ENCODE measurements at regions not wholly inside any gene's neighbourhood (a gene's known extent, or its start where the extent isn't known, plus 50 kb on each side); places are given as distances from the start of the nearest gene placed in this dataset.

GRCh38 chr7:13682626-13683025, 306.8 kb downstream of the ETV1 start:
- no peak overlapping the region for H3K4me3 ChIP-seq (ENCODE audit: low read length)
- no peaks in the 10 kb centered on the region for H3K9me3 ChIP-seq (replicated peaks; ENCODE audit: low read length)
- H3K36me3 ChIP-seq (ENCODE audit: insufficient read depth, low read length) = no peaks in the 10 kb centered on the region
- no peak overlapping the region for H3K9ac ChIP-seq (ENCODE audit: low read depth, low read length)
- no peak overlapping the region for H3K4me2 ChIP-seq (ENCODE audit: low read length)
- no peaks in the 10 kb centered on the region for H3K4me1 ChIP-seq (ENCODE audit: control insufficient read depth, insufficient read depth, low read length)
- no peaks in the 10 kb centered on the region for H3K27me3 ChIP-seq (ENCODE audit: control insufficient read depth, insufficient read depth, low read length)

- Histone ChIP-seq H3K4me3 (ENCODE audit: low read length) (no peak overlapping the region), H3K4me2 (ENCODE audit: low read length) (no peak overlapping the region), H3K9ac (ENCODE audit: low read depth, low read length) (no peak overlapping the region), H3K4me1 (ENCODE audit: control insufficient read depth, insufficient read depth, low read length) (no peaks in the 10 kb centered on the region), H3K9me3 (replicated peaks; ENCODE audit: low read length) (no peaks in the 10 kb centered on the region), H3K36me3 (ENCODE audit: insufficient read depth, low read length) (no peaks in the 10 kb centered on the region), H3K27me3 (ENCODE audit: control insufficient read depth, insufficient read depth, low read length) (no peaks in the 10 kb centered on the region)
Observed at GRCh38 chr7:13687500-13687899, 302.0 kb downstream of the ETV1 start.

- Histone ChIP-seq H3K4me3 (ENCODE audit: low read length) (no peak overlapping the region), H3K36me3 (ENCODE audit: insufficient read depth, low read length) (no peaks in the 10 kb centered on the region), H3K4me2 (ENCODE audit: low read length) (no peak overlapping the region), H3K9me3 (replicated peaks; ENCODE audit: low read length) (no peaks in the 10 kb centered on the region), H3K4me1 (ENCODE audit: control insufficient read depth, insufficient read depth, low read length) (no peaks in the 10 kb centered on the region), H3K9ac (ENCODE audit: low read depth, low read length) (no peak overlapping the region), H3K27me3 (ENCODE audit: control insufficient read depth, insufficient read depth, low read length) (no peaks in the 10 kb centered on the region)
Observed at GRCh38 chr7:13692548-13692947, 296.9 kb downstream of the ETV1 start.

- H3K9ac ChIP-seq (ENCODE audit: low read depth, low read length) = no peak overlapping the region
- no peak overlapping the region for H3K4me3 ChIP-seq (ENCODE audit: low read length)
- no peaks in the 10 kb centered on the region for H3K4me1 ChIP-seq (ENCODE audit: control insufficient read depth, insufficient read depth, low read length)
- H3K4me2 ChIP-seq (ENCODE audit: low read length) = no peak overlapping the region
- no peaks in the 10 kb centered on the region for H3K9me3 ChIP-seq (replicated peaks; ENCODE audit: low read length)
- H3K27me3 ChIP-seq (ENCODE audit: control insufficient read depth, insufficient read depth, low read length) = no peaks in the 10 kb centered on the region
- H3K36me3 ChIP-seq (ENCODE audit: insufficient read depth, low read length) = no peaks in the 10 kb centered on the region
Observed at GRCh38 chr7:13702251-13702650, 287.2 kb downstream of the ETV1 start.

GRCh38 chr7:13708670-13709069, 280.8 kb downstream of the ETV1 start:
- H3K27me3 ChIP-seq (ENCODE audit: control insufficient read depth, insufficient read depth, low read length) = no peaks in the 10 kb centered on the region
- no peak overlapping the region for H3K4me3 ChIP-seq (ENCODE audit: low read length)
- H3K9me3 ChIP-seq (replicated peaks; ENCODE audit: low read length) = no peaks in the 10 kb centered on the region
- H3K36me3 ChIP-seq (ENCODE audit: insufficient read depth, low read length) = no peaks in the 10 kb centered on the region
- H3K4me1 ChIP-seq (ENCODE audit: control insufficient read depth, insufficient read depth, low read length) = no peaks in the 10 kb centered on the region
- no peak overlapping the region for H3K9ac ChIP-seq (ENCODE audit: low read depth, low read length)
- no peak overlapping the region for H3K4me2 ChIP-seq (ENCODE audit: low read length)

GRCh38 chr7:13713092-13713491, 276.4 kb downstream of the ETV1 start:
- no peaks in the 10 kb centered on the region for H3K4me1 ChIP-seq (ENCODE audit: control insufficient read depth, insufficient read depth, low read length)
- no peaks in the 10 kb centered on the region for H3K36me3 ChIP-seq (ENCODE audit: insufficient read depth, low read length)
- H3K4me2 ChIP-seq (ENCODE audit: low read length) = no peak overlapping the region
- H3K4me3 ChIP-seq (ENCODE audit: low read length) = no peak overlapping the region
- H3K9me3 ChIP-seq (replicated peaks; ENCODE audit: low read length) = no peaks in the 10 kb centered on the region
- no peaks in the 10 kb centered on the region for H3K27me3 ChIP-seq (ENCODE audit: control insufficient read depth, insufficient read depth, low read length)
- no peak overlapping the region for H3K9ac ChIP-seq (ENCODE audit: low read depth, low read length)

GRCh38 chr7:13715534-13715933, 273.9 kb downstream of the ETV1 start:
- H3K9ac ChIP-seq (ENCODE audit: low read depth, low read length) = no peak overlapping the region
- no peak overlapping the region for H3K4me3 ChIP-seq (ENCODE audit: low read length)
- H3K4me2 ChIP-seq (ENCODE audit: low read length) = no peak overlapping the region
- no peaks in the 10 kb centered on the region for H3K9me3 ChIP-seq (replicated peaks; ENCODE audit: low read length)
- no peaks in the 10 kb centered on the region for H3K36me3 ChIP-seq (ENCODE audit: insufficient read depth, low read length)
- no peaks in the 10 kb centered on the region for H3K4me1 ChIP-seq (ENCODE audit: control insufficient read depth, insufficient read depth, low read length)
- no peaks in the 10 kb centered on the region for H3K27me3 ChIP-seq (ENCODE audit: control insufficient read depth, insufficient read depth, low read length)

- H3K36me3 ChIP-seq (ENCODE audit: insufficient read depth, low read length) = no peaks in the 10 kb centered on the region
- H3K4me1 ChIP-seq (ENCODE audit: control insufficient read depth, insufficient read depth, low read length) = no peaks in the 10 kb centered on the region
- H3K9ac ChIP-seq (ENCODE audit: low read depth, low read length) = no peak overlapping the region
- H3K27me3 ChIP-seq (ENCODE audit: control insufficient read depth, insufficient read depth, low read length) = no peaks in the 10 kb centered on the region
- no peak overlapping the region for H3K4me2 ChIP-seq (ENCODE audit: low read length)
- H3K9me3 ChIP-seq (replicated peaks; ENCODE audit: low read length) = no peaks in the 10 kb centered on the region
- H3K4me3 ChIP-seq (ENCODE audit: low read length) = no peak overlapping the region
Observed at GRCh38 chr7:13717031-13717430, 272.4 kb downstream of the ETV1 start.

- Histone ChIP-seq H3K27me3 (ENCODE audit: control insufficient read depth, insufficient read depth, low read length) (no peaks in the 10 kb centered on the region), H3K36me3 (ENCODE audit: insufficient read depth, low read length) (no peaks in the 10 kb centered on the region), H3K9ac (ENCODE audit: low read depth, low read length) (no peak overlapping the region), H3K4me3 (ENCODE audit: low read length) (no peak overlapping the region), H3K4me1 (ENCODE audit: control insufficient read depth, insufficient read depth, low read length) (no peaks in the 10 kb centered on the region), H3K4me2 (ENCODE audit: low read length) (no peak overlapping the region), H3K9me3 (replicated peaks; ENCODE audit: low read length) (no peaks in the 10 kb centered on the region)
Observed at GRCh38 chr7:13724191-13724976, 265.1 kb downstream of the ETV1 start.

- no peaks in the 10 kb centered on the region for H3K36me3 ChIP-seq (ENCODE audit: insufficient read depth, low read length)
- no peak overlapping the region for H3K9ac ChIP-seq (ENCODE audit: low read depth, low read length)
- H3K9me3 ChIP-seq (replicated peaks; ENCODE audit: low read length) = no peaks in the 10 kb centered on the region
- H3K4me2 ChIP-seq (ENCODE audit: low read length) = no peak overlapping the region
- H3K4me1 ChIP-seq (ENCODE audit: control insufficient read depth, insufficient read depth, low read length) = no peaks in the 10 kb centered on the region
- no peak overlapping the region for H3K4me3 ChIP-seq (ENCODE audit: low read length)
- no peaks in the 10 kb centered on the region for H3K27me3 ChIP-seq (ENCODE audit: control insufficient read depth, insufficient read depth, low read length)
Observed at GRCh38 chr7:13724977-13725566, 264.4 kb downstream of the ETV1 start.

GRCh38 chr7:13725591-13725990, 263.9 kb downstream of the ETV1 start:
- no peak overlapping the region for H3K4me3 ChIP-seq (ENCODE audit: low read length)
- no peaks in the 10 kb centered on the region for H3K36me3 ChIP-seq (ENCODE audit: insufficient read depth, low read length)
- H3K9me3 ChIP-seq (replicated peaks; ENCODE audit: low read length) = no peaks in the 10 kb centered on the region
- H3K27me3 ChIP-seq (ENCODE audit: control insufficient read depth, insufficient read depth, low read length) = no peaks in the 10 kb centered on the region
- no peak overlapping the region for H3K4me2 ChIP-seq (ENCODE audit: low read length)
- H3K4me1 ChIP-seq (ENCODE audit: control insufficient read depth, insufficient read depth, low read length) = no peaks in the 10 kb centered on the region
- H3K9ac ChIP-seq (ENCODE audit: low read depth, low read length) = no peak overlapping the region

- no peaks in the 10 kb centered on the region for H3K9me3 ChIP-seq (replicated peaks; ENCODE audit: low read length)
- H3K4me3 ChIP-seq (ENCODE audit: low read length) = no peak overlapping the region
- H3K9ac ChIP-seq (ENCODE audit: low read depth, low read length) = no peak overlapping the region
- peaks cover 12% of the 10 kb centered on the region for H3K4me1 ChIP-seq (ENCODE audit: control insufficient read depth, insufficient read depth, low read length)
- no peak overlapping the region for H3K4me2 ChIP-seq (ENCODE audit: low read length)
- no peaks in the 10 kb centered on the region for H3K36me3 ChIP-seq (ENCODE audit: insufficient read depth, low read length)
- H3K27me3 ChIP-seq (ENCODE audit: control insufficient read depth, insufficient read depth, low read length) = no peaks in the 10 kb centered on the region
Observed at GRCh38 chr7:13727279-13727678, 262.2 kb downstream of the ETV1 start.
